Fibroblast of lung (primary cell): ENCODE measurements at regions not wholly inside any gene's neighbourhood (a gene's known extent, or its start where the extent isn't known, plus 50 kb on each side); places are given as distances from the start of the nearest gene placed in this dataset.

Source experiments
- DNase-seq, 2 donors: peaks; one replicate each; pipeline versions ENCODE4 v3.0.0 to v3.0.0-alpha.2; 2010; ENCODE audit warnings: low read depth in 2 of 2
- H2AFZ ChIP-seq: 2 replicates; pipeline ENCODE4 v1.5.1; 2012; ENCODE audit warnings: low read length, control low read depth, inconsistent platforms
- H3K27ac ChIP-seq: 2 replicates; pipeline ENCODE4 v1.5.1; 2011; ENCODE audit warnings: low read length, control low read depth; ENCODE audit not compliant: insufficient read depth
- H3K27me3 ChIP-seq: 2 replicates; pipeline ENCODE4 v1.5.1; 2011; ENCODE audit warnings: mild to moderate bottlenecking, low read length; ENCODE audit not compliant: control insufficient read depth, insufficient read depth
- H3K36me3 ChIP-seq: 2 replicates; pipeline ENCODE4 v1.5.1; 2011; ENCODE audit warnings: low read length; ENCODE audit not compliant: control insufficient read depth, insufficient read depth
- H3K4me1 ChIP-seq: 2 replicates; pipeline ENCODE4 v1.5.1; 2011; ENCODE audit warnings: low read length; ENCODE audit not compliant: control insufficient read depth, insufficient read depth; ENCODE audit errors: extremely low read depth
- H3K4me2 ChIP-seq: 2 replicates; pipeline ENCODE4 v1.5.1; 2011; ENCODE audit warnings: low read length, control low read depth; ENCODE audit not compliant: insufficient read depth; ENCODE audit errors: extremely low read depth
- H3K4me3 ChIP-seq, 4 experiments: fragments of 200-600 bp in 1 of 4; sonication (generic) in 1 of 4; replicated peaks in 1 of 4; 2 replicates each; pipeline ENCODE4 v1.5.1; 2011 to 2016; ENCODE audit warnings: low read length in 4 of 4, low read depth in 3 of 4, mild to moderate bottlenecking in 3 of 4, control low read depth in 2 of 4, inconsistent platforms in 1 of 4, mixed read lengths in 1 of 4; ENCODE audit not compliant: insufficient read depth in 1 of 4; ENCODE audit errors: control extremely low read depth in 1 of 4
- H3K79me2 ChIP-seq: 2 replicates; pipeline ENCODE4 v1.5.1; 2012; ENCODE audit warnings: mild to moderate bottlenecking, low read length, inconsistent platforms; ENCODE audit not compliant: control insufficient read depth, insufficient read depth
- H3K9ac ChIP-seq: 2 replicates; pipeline ENCODE4 v1.5.1; 2011; ENCODE audit warnings: mild to moderate bottlenecking, low read length, control low read depth; ENCODE audit not compliant: insufficient read depth
- H3K9me3 ChIP-seq: 2 replicates; pipeline ENCODE4 v1.5.1; 2012; ENCODE audit warnings: low read depth, low read length; ENCODE audit not compliant: control insufficient read depth, insufficient read depth
- H4K20me1 ChIP-seq: 2 replicates; pipeline ENCODE4 v1.5.1; 2011; ENCODE audit warnings: low read length; ENCODE audit not compliant: control insufficient read depth, insufficient read depth; ENCODE audit errors: extremely low read depth
- EZH2 ChIP-seq: IDR thresholded peaks from 2 replicates; pipeline ENCODE4 v1.5.1; 2012; ENCODE audit warnings: low read length, control low read depth, mild to moderate bottlenecking; ENCODE audit errors: missing control alignments
- TF ChIP-seq, protein P1 (sequence below), 2 donors: IDR thresholded peaks in 1 of 2; conservative IDR thresholded peaks in 1 of 2; 1 replicate in 1 of 2; 2 replicates in 1 of 2; pipeline ENCODE4 v1.5.1; 2011 to 2012; ENCODE audit warnings: low read length in 2 of 2, control low read depth in 1 of 2, inconsistent platforms in 1 of 2, low read depth in 1 of 2, mild to moderate bottlenecking in 1 of 2

DNA sequence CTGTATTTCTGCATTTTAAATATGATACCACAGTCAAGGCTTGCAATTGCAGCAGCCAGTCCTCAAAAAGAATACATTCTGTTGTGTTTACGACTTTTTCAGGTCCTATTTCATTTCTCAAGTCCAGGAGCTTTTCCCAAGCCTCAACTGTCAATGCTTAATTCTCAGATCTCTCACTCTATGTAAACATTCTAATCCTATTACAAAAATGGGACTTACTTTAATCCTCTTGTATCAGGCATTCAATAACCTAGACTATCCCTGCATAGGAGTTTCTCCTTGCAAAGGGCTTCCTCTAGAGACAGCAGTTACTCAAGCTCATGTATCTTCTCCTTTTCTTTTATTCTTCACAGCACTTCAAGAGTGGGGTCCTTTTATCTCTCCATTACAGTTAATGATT is 1293.0 kb downstream of the GRIK2 start:
- H2AFZ ChIP-seq, result no peak overlapping the region
- DNase-seq, result no peak
- TF ChIP-seq EZH2, result no peak
- TF ChIP-seq, protein P1, sequence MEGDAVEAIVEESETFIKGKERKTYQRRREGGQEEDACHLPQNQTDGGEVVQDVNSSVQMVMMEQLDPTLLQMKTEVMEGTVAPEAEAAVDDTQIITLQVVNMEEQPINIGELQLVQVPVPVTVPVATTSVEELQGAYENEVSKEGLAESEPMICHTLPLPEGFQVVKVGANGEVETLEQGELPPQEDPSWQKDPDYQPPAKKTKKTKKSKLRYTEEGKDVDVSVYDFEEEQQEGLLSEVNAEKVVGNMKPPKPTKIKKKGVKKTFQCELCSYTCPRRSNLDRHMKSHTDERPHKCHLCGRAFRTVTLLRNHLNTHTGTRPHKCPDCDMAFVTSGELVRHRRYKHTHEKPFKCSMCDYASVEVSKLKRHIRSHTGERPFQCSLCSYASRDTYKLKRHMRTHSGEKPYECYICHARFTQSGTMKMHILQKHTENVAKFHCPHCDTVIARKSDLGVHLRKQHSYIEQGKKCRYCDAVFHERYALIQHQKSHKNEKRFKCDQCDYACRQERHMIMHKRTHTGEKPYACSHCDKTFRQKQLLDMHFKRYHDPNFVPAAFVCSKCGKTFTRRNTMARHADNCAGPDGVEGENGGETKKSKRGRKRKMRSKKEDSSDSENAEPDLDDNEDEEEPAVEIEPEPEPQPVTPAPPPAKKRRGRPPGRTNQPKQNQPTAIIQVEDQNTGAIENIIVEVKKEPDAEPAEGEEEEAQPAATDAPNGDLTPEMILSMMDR (conservative IDR thresholded peaks at IDR 0.05 in 1 of 2, IDR thresholded peaks at IDR 0.05 in 1 of 2; ENCODE audit: low read depth in 1 of 2, low read length in 2 of 2), result no peak
- H3K4me1 ChIP-seq, result no peaks in the 10 kb centered on the region
- no peak overlapping the region for H3K9ac ChIP-seq
- no peaks in the 10 kb centered on the region for H3K9me3 ChIP-seq
- H3K27me3 ChIP-seq, result no peaks in the 10 kb centered on the region
- H4K20me1 ChIP-seq, result no peaks in the 10 kb centered on the region
- no peak overlapping the region for H3K27ac ChIP-seq
- no peak overlapping the region for H3K4me3 ChIP-seq
- H3K36me3 ChIP-seq, result no peaks in the 10 kb centered on the region
- no peak overlapping the region for H3K4me2 ChIP-seq
- H3K79me2 ChIP-seq, result no peaks in the 10 kb centered on the region

DNA sequence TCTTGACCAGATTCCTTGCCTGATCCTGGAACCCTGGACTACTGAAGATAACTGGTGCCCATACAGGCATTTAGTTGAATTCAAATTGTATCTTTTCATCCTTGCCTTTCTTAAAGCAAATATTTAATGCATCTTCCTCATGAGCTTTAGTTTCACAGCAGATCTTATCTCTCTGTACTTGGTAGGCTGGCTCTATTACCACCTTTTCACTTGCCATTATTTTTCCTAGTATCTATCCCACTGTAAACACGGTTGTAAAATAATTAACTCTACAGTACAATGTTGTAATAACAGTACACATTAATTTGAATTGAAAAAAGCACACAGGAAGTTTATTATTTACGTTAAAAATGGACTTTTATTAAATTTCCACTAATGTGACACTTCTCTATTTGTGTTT is 1286.9 kb downstream of the GRIK2 start:
- Histone ChIP-seq H3K4me1 (no peaks in the 10 kb centered on the region), H4K20me1 (no peaks in the 10 kb centered on the region), H3K36me3 (no peaks in the 10 kb centered on the region), H3K9ac (no peak overlapping the region), H3K9me3 (no peaks in the 10 kb centered on the region), H3K4me3 (no peak overlapping the region), H3K27ac (no peak overlapping the region), H3K4me2 (no peak overlapping the region), H3K79me2 (no peaks in the 10 kb centered on the region), H2AFZ (no peak overlapping the region), H3K27me3 (no peaks in the 10 kb centered on the region)
- no peak for TF ChIP-seq EZH2
- TF ChIP-seq, protein P1 (conservative IDR thresholded peaks at IDR 0.05 in 1 of 2, IDR thresholded peaks at IDR 0.05 in 1 of 2; ENCODE audit: low read depth in 1 of 2, low read length in 2 of 2), result no peak
- no peak for DNase-seq

DNA sequence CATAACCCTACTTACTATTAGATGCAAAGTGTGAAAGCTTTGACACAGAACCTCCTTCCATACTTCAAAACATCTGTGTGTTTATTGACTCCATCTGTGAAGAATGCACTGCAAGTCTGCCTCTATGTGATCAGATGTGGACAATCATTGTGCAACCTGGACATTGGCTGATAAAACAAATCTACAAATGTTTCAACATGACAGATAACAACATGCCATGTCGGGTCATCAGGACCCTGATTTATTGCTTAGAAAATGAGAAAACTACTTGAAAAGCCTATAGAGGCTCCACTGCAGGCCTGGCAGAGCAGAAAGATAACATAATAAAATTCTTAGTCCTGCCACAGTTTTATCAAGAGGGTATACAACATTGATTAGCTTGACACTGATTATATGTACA is 1286.4 kb downstream of the GRIK2 start:
- Histone ChIP-seq H3K4me3 (no peak overlapping the region), H2AFZ (no peak overlapping the region), H3K9ac (no peak overlapping the region), H3K4me1 (no peaks in the 10 kb centered on the region), H4K20me1 (no peaks in the 10 kb centered on the region), H3K27me3 (no peaks in the 10 kb centered on the region), H3K36me3 (no peaks in the 10 kb centered on the region), H3K27ac (no peak overlapping the region), H3K9me3 (no peaks in the 10 kb centered on the region), H3K79me2 (no peaks in the 10 kb centered on the region), H3K4me2 (no peak overlapping the region)
- DNase-seq, result no peak
- TF ChIP-seq, protein P1 (conservative IDR thresholded peaks at IDR 0.05 in 1 of 2, IDR thresholded peaks at IDR 0.05 in 1 of 2; ENCODE audit: low read depth in 1 of 2, low read length in 2 of 2), result no peak
- TF ChIP-seq EZH2, result no peak
